Body of pancreas (tissue), 4 donors: ENCODE measurements at regions not wholly inside any gene's neighbourhood (a gene's known extent, or its start where the extent isn't known, plus 50 kb on each side); places are given as distances from the start of the nearest gene placed in this dataset.

Source experiments
- POLR2A ChIP-seq, 3 donors: fragments of 450-650 bp; IDR thresholded peaks; one replicate each; pipeline ENCODE4 v1.6.1; 2016; ENCODE audit warnings: antibody characterized with exemption in 3 of 3, mild to moderate bottlenecking in 2 of 3
- TF ChIP-seq, protein P1 (sequence below), 7 experiments: fragments of 450-650 bp in 4 of 7; fragments of 200-600 bp in 3 of 7; sonication (generic) in 3 of 7; IDR thresholded peaks; one replicate each; pipeline ENCODE4 v1.5.1; 2016 to 2019; ENCODE audit warnings: antibody characterized with exemption in 7 of 7

DNA sequence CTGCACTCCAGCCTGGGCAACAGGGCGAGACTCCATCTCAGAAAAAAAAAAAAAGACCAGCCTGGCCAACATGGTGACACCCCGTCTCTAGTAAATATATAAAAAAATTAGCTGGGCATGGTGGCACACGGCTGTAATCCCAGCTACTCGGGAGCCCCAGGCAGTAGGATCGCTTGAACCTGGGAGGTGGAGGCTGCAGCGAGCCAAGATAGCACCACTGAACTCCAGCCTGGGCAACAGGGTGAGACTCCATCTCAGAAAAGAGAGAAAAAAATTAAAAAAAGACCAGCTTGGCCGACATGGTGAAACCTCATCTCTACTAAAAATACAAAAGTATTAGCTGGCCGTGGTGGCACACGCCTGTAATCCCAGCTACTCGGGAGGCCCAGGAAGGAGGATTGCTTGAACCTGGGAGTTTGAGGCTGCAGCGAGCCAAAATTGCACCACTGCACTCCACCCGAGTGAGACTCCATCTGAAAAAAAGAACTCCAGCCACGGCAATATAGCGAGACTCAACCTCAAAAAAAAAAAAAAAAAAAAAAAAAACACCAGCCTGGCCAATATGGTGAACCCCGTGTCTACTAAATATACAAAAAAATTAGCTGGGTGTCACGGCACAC lies 346.1 kb upstream of the PLGLB2 start:
- TF ChIP-seq, protein P1, sequence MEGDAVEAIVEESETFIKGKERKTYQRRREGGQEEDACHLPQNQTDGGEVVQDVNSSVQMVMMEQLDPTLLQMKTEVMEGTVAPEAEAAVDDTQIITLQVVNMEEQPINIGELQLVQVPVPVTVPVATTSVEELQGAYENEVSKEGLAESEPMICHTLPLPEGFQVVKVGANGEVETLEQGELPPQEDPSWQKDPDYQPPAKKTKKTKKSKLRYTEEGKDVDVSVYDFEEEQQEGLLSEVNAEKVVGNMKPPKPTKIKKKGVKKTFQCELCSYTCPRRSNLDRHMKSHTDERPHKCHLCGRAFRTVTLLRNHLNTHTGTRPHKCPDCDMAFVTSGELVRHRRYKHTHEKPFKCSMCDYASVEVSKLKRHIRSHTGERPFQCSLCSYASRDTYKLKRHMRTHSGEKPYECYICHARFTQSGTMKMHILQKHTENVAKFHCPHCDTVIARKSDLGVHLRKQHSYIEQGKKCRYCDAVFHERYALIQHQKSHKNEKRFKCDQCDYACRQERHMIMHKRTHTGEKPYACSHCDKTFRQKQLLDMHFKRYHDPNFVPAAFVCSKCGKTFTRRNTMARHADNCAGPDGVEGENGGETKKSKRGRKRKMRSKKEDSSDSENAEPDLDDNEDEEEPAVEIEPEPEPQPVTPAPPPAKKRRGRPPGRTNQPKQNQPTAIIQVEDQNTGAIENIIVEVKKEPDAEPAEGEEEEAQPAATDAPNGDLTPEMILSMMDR (IDR thresholded peaks at IDR 0.05) = no peak
- TF ChIP-seq POLR2A (IDR thresholded peaks at IDR 0.05) = no peak
